Endothelial cell of umbilical vein (primary cell): ENCODE measurements at regions not wholly inside any gene's neighbourhood (a gene's known extent, or its start where the extent isn't known, plus 50 kb on each side); places are given as distances from the start of the nearest gene placed in this dataset.

Source experiments
- BruUV-seq: library from RNA; stranded (reverse); fragments of 400-500 nt; replicated peaks from 2 replicates; lab custom pipeline; 2021; lab: Mats Ljungman, UMichigan
- CTCF ChIA-PET: fragments of 300-600, 350-600 bp; sonication (Branson Sonifier 250); formaldehyde crosslinking; loops from one replicate; lab custom pipeline; 2021; ENCODE audit warnings: antibody characterized with exemption, inconsistent platforms; lab: Charles Lee
- POLR2A ChIA-PET: fragments of 300-600, 350-600 bp; sonication (Branson Sonifier 250); formaldehyde crosslinking; loops from one replicate; lab custom pipeline; 2021; ENCODE audit warnings: antibody characterized with exemption, inconsistent platforms; lab: Charles Lee
- DNase-seq: peaks from one replicate; pipeline ENCODE4 v3.0.0-alpha.2; 2011; ENCODE audit warnings: low read depth, low spot score
- FAIRE-seq: peaks from 2 replicates; lab custom pipeline; 2011; peaks lifted over from hg19 to GRCh38; lab: Jason Lieb, UNC
- H2AFZ ChIP-seq: 2 replicates; pipeline ENCODE4 v1.6.0; 2012; ENCODE audit warnings: low read depth, low read length, control low read depth, inconsistent platforms
- H3K27ac ChIP-seq: 2 replicates; pipeline ENCODE4 v1.5.1; 2011; ENCODE audit warnings: low read depth, mild to moderate bottlenecking, control low read depth, low read length, moderate library complexity; ENCODE audit not compliant: insufficient read depth
- H3K27me3 ChIP-seq, 2 experiments: 2 replicates each; pipeline versions ENCODE4 v1.6.0 to v1.6.1; 2011; ENCODE audit warnings: low read length in 2 of 2, mixed read lengths in 1 of 2; ENCODE audit not compliant: control insufficient read depth in 2 of 2, insufficient read depth in 2 of 2
- H3K36me3 ChIP-seq, 2 experiments: 2 replicates in 1 of 2; 3 replicates in 1 of 2; pipeline ENCODE4 v1.5.1; 2011; ENCODE audit warnings: low read length in 2 of 2, mild to moderate bottlenecking in 1 of 2, moderate library complexity in 1 of 2; ENCODE audit not compliant: control insufficient read depth in 2 of 2, insufficient read depth in 2 of 2; ENCODE audit errors: extremely low read depth in 1 of 2
- H3K4me1 ChIP-seq: 3 replicates; pipeline ENCODE4 v1.5.1; 2011; ENCODE audit warnings: mild to moderate bottlenecking, low read length; ENCODE audit not compliant: control insufficient read depth, insufficient read depth; ENCODE audit errors: extremely low read depth
- H3K4me2 ChIP-seq: 2 replicates; pipeline ENCODE4 v1.6.1; 2011; ENCODE audit warnings: low read length, control low read depth, mixed read lengths; ENCODE audit not compliant: insufficient read depth
- H3K4me3 ChIP-seq, 3 experiments: fragments of 200-600 bp in 1 of 3; sonication (generic), shearing (Covaris generic) in 1 of 3; replicated peaks in 1 of 3; 2 replicates each; pipeline ENCODE4 v1.5.1; 2011 to 2016; ENCODE audit warnings: control low read depth in 3 of 3, low read length in 3 of 3, mild to moderate bottlenecking in 2 of 3, inconsistent platforms in 1 of 3, low read depth in 1 of 3, moderate library complexity in 1 of 3; ENCODE audit not compliant: insufficient read depth in 1 of 3
- H3K79me2 ChIP-seq: 2 replicates; pipeline ENCODE4 v1.6.0; 2012; ENCODE audit warnings: low read length, inconsistent platforms; ENCODE audit not compliant: control insufficient read depth, insufficient read depth
- H3K9ac ChIP-seq: replicated peaks from 2 replicates; pipeline ENCODE3; 2011; ENCODE audit warnings: low read length, control low read depth; ENCODE audit not compliant: insufficient read depth; ENCODE audit errors: extremely low read depth
- H3K9me1 ChIP-seq: replicated peaks from 3 replicates; pipeline ENCODE4 v1.6.0; 2011; ENCODE audit warnings: mild to moderate bottlenecking, low read length; ENCODE audit not compliant: control insufficient read depth, insufficient read depth; ENCODE audit errors: extremely low read depth
- H3K9me3 ChIP-seq: replicated peaks from 2 replicates; pipeline ENCODE4 v1.5.1; 2012; ENCODE audit warnings: low read length, inconsistent platforms; ENCODE audit not compliant: control insufficient read depth, insufficient read depth
- H4K20me1 ChIP-seq: replicated peaks from 2 replicates; pipeline ENCODE3; 2011; ENCODE audit warnings: mild to moderate bottlenecking, low read length; ENCODE audit not compliant: control insufficient read depth, insufficient read depth; ENCODE audit errors: extremely low read depth
- CTCF ChIP-seq, 2 donors: IDR thresholded peaks; 1 replicate in 1 of 2; 2 replicates in 1 of 2; pipeline ENCODE4 v1.5.1; 2011; ENCODE audit warnings: low read length in 2 of 2, mild to moderate bottlenecking in 2 of 2, moderate library complexity in 2 of 2, control low read depth in 1 of 2, inconsistent platforms in 1 of 2, low read depth in 1 of 2; ENCODE audit not compliant: insufficient read depth in 1 of 2; ENCODE audit errors: extremely low read depth in 1 of 2
- EZH2 ChIP-seq: IDR thresholded peaks from 2 replicates; pipeline ENCODE4 v1.6.1; 2012; ENCODE audit warnings: borderline replicate concordance, low read depth, mild to moderate bottlenecking, moderate library complexity, low read length, inconsistent platforms; ENCODE audit not compliant: severe bottlenecking
- FOS ChIP-seq: IDR thresholded peaks from 2 replicates; pipeline ENCODE4 v1.6.1; 2011; ENCODE audit warnings: mild to moderate bottlenecking, low read length, moderate library complexity, borderline replicate concordance; ENCODE audit not compliant: insufficient read depth
- GATA2 ChIP-seq: IDR thresholded peaks from 2 replicates; pipeline ENCODE4 v1.7.0; 2011; ENCODE audit warnings: low read depth, mild to moderate bottlenecking, moderate library complexity, mixed read lengths, low read length; ENCODE audit not compliant: insufficient read length, insufficient read depth
- JUN ChIP-seq: IDR thresholded peaks from 2 replicates; pipeline ENCODE4 v1.6.1; 2011; ENCODE audit warnings: borderline replicate concordance, low read depth; ENCODE audit not compliant: insufficient read length, insufficient read depth
- MYC ChIP-seq: IDR thresholded peaks from one replicate; pipeline ENCODE4 v1.6.1; 2011; ENCODE audit warnings: mild to moderate bottlenecking, low read depth, low read length
- POLR2A ChIP-seq: IDR thresholded peaks from 2 replicates; pipeline ENCODE4 v1.6.1; 2012; ENCODE audit warnings: low read depth, mild to moderate bottlenecking, control low read depth, low read length
- POLR2AphosphoS5 ChIP-seq: IDR thresholded peaks from 2 replicates; pipeline ENCODE4 v1.6.1; 2012; ENCODE audit warnings: low read depth, mild to moderate bottlenecking, control low read depth, low read length, moderate library complexity; ENCODE audit not compliant: insufficient read depth
- dilution Hi-C: fragments of 300-500 bp; cut with MboI; formaldehyde crosslinking; loops from one replicate; pipeline ENCODE4 v1.15.0; 2019; ENCODE audit warnings: low sequenced_read_pairs; ENCODE audit not compliant: extremely low pct_ligation_motif_present
- intact Hi-C: fragments of 100-400 bp; cut with micrococcal nuclease; formaldehyde crosslinking; loops from one replicate; pipeline ENCODE4 v1.10.0; 2022
- TF ChIP-seq, protein P1 (sequence below): IDR thresholded peaks from 2 replicates; pipeline ENCODE4 v1.6.1; 2011; ENCODE audit not compliant: insufficient read depth, insufficient read length

DNA sequence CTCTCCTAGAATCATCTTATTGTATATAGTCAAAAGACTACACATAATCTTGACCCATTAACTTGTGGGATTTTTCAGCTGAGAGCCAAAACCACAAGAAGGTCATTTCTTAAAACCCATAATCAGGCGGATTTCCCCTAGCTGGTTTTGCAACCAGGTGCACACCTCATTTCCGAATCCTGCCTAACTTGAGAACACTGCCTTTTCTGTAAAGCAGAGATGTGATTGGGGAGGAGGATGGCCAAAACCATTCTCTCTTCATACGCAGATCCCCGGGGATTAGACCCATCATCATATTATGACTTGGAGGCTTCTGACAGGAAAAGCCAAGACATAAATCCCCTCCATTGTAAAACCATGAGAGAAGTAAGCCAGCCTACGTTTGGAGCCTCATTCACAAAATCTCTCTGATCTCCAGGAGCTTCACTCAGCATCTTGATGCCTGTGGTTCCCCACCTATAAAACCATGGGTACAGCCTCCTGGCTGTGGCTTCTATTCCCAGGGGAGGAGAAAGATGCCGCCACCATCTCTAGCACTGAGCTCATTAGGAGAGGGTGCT, 191.3 kb downstream of the KIF18A start:
- Histone ChIP-seq H2AFZ (no peak overlapping the region), H3K9me1 (no peaks in the 10 kb centered on the region), H3K9ac (no peak overlapping the region), H3K9me3 (no peaks in the 10 kb centered on the region), H3K4me1 (peaks cover 4% of the 10 kb centered on the region), H3K79me2 (no peaks in the 10 kb centered on the region), H4K20me1 (no peaks in the 10 kb centered on the region), H3K4me2 (no peak overlapping the region), H3K27ac (no peak overlapping the region), H3K27me3 (no peaks in the 10 kb centered on the region), H3K4me3 (no peak overlapping the region), H3K36me3 (no peaks in the 10 kb centered on the region)
- DNase-seq (no peak), FAIRE-seq (no peak)
- ChIA-PET CTCF (no interaction called here), POLR2A (no interaction called here)
- intact Hi-C loops (no loop called here), dilution Hi-C loops (no loop called here)
- TF ChIP-seq MYC = no peak
- no peak for TF ChIP-seq GATA2
- no peak for TF ChIP-seq CTCF (IDR thresholded peaks at IDR 0.05; ENCODE audit: extremely low read depth in 1 of 2, insufficient read depth in 1 of 2, low read depth in 1 of 2, low read length in 2 of 2)
- no peak for TF ChIP-seq POLR2AphosphoS5
- no peak for TF ChIP-seq EZH2
- no peak for TF ChIP-seq POLR2A
- no peak for TF ChIP-seq FOS
- no peak for TF ChIP-seq JUN
- TF ChIP-seq, protein P1, sequence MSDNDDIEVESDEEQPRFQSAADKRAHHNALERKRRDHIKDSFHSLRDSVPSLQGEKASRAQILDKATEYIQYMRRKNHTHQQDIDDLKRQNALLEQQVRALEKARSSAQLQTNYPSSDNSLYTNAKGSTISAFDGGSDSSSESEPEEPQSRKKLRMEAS = no peak
- BruUV-seq = no TSS peak
